ENCODE measurements at regions not wholly inside any gene's neighbourhood (a gene's known extent, or its start where the extent isn't known, plus 50 kb on each side); places are given as distances from the start of the nearest gene placed in this dataset.

DNA sequence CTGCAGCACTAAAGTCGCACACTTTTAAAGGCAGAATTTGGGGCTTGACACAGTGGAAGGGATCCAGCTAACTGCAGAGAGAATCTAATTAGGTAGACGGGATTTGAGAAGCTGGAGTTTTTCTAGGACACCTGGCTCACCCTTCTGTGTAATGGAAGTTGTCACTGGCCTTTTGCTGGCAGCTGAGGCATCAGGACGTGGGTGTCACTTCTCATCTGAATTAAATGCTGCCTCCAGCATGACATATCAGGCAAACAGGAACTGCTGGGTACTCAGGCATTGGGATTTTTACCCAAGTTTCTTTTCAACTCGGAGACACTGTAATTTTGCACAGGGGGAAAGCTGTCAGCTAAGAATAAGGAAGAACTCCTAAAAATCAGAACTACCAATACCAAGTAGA, 861.9 kb upstream of the ARPP21 start:
- DNase-seq (ENCODE audit: extremely low read depth in 1 of 11, low read depth in 9 of 11, low spot score in 4 of 11): no peak

DNA sequence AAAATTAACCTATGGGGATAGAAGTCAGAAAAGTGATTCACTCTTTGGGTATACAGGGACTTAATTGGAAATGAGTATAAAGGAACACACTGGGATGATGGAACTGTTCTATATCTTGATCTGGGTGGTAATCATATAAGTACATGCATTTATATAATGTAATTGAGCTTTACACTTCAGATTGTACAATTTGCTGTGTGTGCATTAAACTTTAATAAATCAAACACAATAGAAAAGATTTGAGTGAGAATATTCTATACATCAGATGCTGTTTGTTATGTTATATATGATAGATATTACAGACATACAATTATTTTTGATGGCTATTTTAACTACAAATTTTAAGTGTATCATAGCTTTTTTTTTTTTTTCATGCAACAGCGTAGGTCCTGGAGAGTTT, 860.2 kb upstream of the ARPP21 start:
- DNase-seq (ENCODE audit: extremely low read depth in 1 of 11, low read depth in 9 of 11, low spot score in 4 of 11): no peak

DNA sequence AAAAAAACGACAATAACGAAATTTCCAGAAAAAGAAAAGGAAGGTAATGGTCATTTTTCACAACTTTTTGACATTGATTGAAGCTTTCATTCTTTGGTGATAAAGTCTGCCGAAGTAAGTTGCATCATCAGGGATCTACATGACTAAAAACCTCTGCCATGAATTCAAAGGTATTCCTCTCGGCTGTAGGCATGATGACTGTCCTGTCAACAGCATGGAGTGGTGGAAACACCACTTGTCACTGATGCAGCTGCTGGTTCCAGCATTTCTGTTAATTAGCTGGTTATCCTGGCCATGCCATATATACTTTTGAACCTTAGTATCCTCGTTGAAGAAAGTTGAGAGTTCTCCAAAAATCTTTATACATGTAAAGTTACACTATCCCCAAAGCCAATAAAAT, 859.0 kb upstream of the ARPP21 start:
- no peak for DNase-seq (ENCODE audit: extremely low read depth in 1 of 11, low read depth in 9 of 11, low spot score in 4 of 11)

DNA sequence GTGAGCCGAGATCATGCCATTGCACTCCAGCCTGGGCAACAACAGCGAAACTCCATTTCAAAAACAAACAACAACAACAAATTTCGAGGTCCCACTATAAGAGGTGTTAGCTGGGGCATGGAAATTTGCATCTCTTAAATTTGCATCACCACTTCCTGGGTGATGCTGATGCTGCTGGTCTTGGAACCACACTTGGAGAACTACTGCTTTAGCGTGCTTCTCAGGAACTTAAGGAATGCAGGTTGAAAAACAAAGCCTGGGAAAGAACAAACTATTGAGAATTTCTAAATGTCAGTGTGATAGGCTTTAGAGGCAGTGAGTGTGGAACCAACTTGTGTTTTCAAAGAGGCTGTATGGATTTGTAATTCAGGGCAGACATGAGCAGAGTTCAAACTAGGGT, 858.4 kb upstream of the ARPP21 start:
- DNase-seq (ENCODE audit: extremely low read depth in 1 of 11, low read depth in 9 of 11, low spot score in 4 of 11): no peak

DNA sequence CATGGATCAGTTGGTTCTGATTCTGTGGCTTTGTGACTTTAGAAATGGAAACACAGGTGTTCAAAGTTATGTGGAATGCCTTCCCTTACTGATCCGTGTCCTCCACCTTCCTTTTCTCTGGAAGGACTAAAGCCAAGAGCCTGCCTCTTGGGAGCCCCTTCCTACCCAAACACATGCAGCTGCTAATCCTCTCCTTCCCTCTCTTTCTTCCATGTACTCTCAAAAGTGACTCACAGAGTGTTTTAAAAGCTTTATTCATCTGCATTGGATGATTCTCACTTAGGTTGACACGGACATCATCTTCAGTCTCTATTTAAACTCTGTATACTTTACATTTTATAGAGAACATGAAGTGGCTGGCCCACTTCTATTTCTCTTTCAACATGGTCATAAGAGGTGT, 856.5 kb upstream of the ARPP21 start:
- DNase-seq (ENCODE audit: extremely low read depth in 1 of 11, low read depth in 9 of 11, low spot score in 4 of 11): no peak

DNA sequence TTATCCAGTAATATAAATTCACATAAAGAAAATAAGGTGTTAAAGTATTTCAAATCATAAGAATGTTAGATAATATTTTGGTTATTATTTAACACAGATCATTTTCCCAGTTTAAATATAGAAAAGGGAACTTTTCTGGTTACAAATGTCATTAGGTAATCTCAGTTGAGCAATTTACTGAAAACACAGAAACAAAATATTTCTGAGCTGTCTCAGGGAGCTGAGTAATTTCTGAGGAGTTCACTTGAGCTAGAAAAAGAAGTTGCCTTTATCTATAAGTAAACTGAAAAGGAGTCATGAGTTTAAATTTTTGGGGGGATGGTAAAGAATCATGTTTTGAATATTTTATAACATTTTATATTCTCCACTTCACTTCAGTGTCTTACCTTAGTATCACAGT, 855.4 kb upstream of the ARPP21 start:
- no peak for DNase-seq (ENCODE audit: extremely low read depth in 1 of 11, low read depth in 9 of 11, low spot score in 4 of 11)

DNA sequence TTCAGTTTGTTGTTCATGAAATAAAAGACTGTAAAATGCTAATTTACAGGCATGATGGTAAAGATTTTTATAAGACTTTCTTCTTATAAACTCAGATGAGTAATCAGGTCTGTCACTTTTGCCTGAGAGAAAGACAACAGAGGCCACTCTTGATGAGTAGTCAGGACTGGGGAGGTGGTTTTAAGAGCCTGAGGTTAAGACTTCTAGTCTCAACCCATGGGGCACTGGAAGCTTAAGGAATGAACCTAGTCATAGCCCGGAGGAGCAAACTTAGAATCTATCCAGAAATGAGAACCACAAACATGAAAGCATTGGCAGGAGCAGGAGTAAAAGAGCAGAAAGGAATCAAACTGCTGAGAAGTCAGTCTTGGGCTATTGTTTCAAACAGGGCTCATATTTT, 846.3 kb upstream of the ARPP21 start:
- DNase-seq (ENCODE audit: extremely low read depth in 1 of 11, low read depth in 9 of 11, low spot score in 4 of 11): no peak

DNA sequence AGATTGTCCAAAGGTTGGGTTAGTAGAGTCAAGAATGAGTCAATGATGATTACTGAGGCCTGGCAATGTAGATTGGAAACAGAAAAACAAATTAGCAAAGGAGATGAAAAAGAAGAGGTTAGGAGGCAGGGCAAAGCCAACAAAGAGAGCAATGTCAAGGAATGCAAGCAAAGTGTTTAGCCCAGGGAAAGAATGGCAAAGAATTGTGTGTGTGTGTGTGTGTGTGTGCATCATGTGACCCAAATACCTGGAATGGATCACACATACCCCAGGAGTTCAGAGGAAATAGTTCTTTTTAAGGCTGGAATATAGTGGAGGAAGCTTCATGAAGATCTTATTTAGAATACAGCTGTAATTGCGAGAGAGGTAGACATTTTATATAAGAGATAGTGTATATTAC, 831.7 kb upstream of the ARPP21 start:
- no peak for DNase-seq (ENCODE audit: extremely low read depth in 1 of 11, low read depth in 9 of 11, low spot score in 4 of 11)

DNA sequence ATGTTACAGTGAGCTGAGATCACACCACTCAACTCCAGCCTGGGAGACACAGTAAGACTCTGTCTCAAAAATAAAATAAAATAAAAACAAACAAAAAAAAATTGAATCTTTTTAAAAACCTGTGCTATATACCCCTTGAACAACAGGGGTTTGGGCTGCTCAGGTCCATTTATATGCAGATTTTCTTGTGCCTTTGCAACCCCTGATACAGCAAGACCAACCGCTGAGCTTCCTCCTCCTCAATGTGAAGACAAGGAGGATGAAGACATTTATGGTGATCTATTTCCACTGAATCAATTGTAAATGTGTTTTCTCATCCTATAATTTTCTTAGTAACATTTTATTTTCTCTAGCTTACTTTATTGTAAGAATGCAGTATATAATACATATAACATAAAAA, 831.0 kb upstream of the ARPP21 start:
- no peak for DNase-seq (ENCODE audit: extremely low read depth in 1 of 11, low read depth in 9 of 11, low spot score in 4 of 11)

DNA sequence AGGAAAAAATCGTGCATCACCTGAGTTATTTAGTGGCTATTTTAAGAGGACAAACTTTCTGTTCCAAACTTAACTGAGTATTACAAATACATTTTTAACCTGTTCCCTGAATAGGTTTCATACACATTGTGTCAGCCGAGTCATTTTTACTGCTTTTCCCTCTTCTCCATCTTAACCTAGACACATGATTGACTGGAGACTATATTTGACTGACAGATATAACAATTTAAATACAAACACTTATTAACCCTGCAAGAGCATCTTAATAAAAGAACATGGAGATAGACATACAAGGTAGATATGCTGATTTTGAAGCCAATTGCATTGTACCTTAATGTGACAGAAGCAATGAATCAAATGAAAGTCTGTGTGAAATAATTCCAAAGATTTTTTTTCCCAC, 810.5 kb upstream of the ARPP21 start:
- DNase-seq (ENCODE audit: extremely low read depth in 1 of 11, low read depth in 9 of 11, low spot score in 4 of 11): no peak

DNA sequence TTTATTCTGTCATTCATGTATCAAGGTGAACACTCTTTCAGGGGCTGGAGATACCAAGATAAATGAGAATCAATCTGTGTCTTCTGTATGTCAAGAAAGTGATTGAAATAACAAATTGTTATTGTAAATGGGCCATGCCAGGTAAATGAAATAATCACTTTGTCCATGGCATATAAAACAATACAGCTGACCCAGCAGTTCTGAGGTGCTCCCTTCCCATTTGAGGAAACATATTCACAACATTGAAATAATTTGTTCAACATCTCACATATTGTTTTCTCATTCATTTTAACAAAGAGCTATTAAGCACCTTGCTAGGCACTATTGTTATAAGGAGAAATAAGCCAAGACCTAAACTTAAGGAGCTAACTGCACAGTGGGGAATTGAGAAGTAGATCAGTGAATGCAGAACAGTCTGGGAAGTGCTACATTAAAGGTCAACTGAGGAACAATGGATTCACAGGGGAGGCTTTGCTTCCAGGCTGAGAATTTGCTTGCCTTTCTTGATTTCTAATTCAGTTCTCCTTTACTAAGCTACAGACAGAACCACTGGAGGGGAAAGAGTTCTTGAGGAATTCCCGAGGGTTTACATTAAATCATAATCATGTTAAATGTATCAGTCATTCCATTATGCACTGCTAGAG, 806.3 kb upstream of the ARPP21 start:
- no peak for DNase-seq (ENCODE audit: extremely low read depth in 1 of 11, low read depth in 9 of 11, low spot score in 4 of 11)

DNA sequence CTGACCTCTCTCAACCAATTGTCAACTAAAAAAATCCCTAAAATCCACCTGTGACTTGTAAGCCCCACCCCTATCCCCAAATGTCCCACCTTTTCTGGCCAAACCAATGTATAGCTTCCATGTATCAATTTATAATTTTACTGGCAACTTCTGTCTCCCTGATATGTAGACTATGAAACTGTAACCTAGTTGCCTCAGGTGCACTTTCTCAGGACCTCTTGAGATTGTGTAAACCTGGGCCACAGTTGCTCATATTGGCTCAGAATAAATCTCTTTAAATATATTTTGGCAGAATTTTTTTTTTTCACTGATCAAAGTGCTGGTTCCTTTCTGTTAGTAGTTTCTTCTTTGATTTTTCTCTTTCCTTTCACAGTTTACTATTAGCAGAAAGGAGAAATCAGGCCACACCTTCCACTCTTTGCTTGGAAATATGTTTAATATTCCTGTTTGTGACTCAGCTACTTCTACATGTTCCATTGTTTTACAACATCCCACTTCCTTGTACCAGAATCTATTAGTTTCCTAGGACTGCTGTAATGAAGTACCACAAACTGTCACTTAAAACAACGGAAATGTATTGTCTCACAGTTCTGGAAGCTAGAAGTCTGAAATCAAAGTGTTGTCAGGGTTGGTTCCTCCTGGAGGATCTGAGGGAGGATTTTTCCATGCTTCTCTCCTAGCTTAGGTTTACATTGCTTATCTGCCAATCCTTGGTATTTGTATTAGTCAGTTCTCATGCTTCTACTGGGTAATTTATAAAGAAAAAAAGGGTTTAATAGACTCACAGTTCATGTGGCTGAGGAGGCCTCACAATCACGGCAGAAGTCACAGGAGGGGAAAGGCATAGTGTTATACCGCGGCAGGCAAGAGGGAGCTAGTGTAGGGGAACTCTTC, 801.2 kb upstream of the ARPP21 start:
- DNase-seq (ENCODE audit: extremely low read depth in 1 of 11, low read depth in 9 of 11, low spot score in 4 of 11): no peak

DNA sequence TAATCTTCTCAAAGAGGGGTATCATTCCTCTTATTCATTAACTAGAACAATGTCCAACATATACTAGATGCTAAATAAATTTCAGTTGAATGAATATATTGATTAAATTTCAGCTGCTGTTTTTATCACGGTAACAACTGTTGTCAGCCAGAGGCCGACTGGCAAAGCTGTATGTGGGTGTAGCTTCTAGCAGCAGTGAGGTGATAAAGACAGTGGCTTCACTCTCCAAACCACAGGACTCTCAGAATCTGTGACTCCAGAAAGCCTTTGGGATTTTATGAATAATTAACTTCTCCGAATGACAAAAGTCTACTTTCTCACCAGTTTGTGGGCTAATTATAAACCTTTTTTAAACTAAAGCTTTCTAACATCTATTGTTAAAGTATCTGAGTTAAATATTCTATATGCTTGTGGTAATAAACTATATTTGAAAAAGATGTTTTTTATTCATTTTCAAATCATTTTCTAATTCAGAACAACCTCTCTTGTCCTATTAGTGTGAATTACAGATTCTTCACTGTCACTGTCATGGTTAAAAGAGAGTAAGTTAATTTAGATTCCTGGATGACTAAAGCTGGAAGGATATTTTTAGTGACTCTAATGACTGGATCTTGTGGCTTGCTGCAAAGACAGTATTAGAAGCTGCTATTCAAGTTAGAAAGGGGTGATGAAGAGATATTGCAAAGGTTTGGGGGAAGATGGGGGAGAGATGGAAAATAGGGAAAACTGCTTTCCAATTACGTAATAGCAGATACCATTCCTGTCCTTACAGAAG, 796.4 kb upstream of the ARPP21 start:
- DNase-seq (ENCODE audit: extremely low read depth in 1 of 11, low read depth in 9 of 11, low spot score in 4 of 11): no peak

DNA sequence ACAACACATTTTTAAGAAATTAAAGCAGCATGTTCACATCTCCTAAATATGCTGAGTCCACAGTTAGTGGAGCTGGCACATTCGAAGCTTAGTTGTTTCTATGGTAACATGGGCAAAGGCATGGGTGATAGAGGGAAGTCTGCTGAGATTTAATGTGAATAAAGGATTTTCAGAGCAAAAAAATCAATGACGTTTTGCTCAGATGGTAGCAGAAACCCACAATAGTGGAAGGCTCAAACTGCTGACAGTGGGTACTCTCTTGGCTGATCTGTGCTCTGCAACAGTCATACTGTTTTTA, 795.1 kb upstream of the ARPP21 start:
- no peak for DNase-seq (ENCODE audit: extremely low read depth in 1 of 11, low read depth in 9 of 11, low spot score in 4 of 11)

DNA sequence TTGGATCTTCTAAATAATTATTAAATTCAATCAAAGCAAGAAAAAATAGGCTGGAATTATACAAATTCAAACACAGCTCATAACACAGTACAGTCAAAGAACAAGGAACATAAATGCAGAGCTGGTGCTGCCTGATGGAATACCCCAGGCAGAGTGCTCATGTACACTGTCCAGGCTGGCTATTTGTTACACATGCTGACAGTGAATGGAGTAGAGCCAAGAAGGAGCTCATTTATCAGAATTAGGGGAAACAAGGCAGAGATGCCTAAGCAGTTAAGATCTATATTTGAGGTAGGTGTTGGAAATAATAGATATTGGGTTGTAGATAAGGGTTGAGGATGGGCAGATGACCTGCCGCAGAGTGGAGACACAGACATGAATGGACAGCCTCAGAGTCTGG, 788.2 kb upstream of the ARPP21 start:
- no peak for DNase-seq (ENCODE audit: extremely low read depth in 1 of 11, low read depth in 9 of 11, low spot score in 4 of 11)

DNA sequence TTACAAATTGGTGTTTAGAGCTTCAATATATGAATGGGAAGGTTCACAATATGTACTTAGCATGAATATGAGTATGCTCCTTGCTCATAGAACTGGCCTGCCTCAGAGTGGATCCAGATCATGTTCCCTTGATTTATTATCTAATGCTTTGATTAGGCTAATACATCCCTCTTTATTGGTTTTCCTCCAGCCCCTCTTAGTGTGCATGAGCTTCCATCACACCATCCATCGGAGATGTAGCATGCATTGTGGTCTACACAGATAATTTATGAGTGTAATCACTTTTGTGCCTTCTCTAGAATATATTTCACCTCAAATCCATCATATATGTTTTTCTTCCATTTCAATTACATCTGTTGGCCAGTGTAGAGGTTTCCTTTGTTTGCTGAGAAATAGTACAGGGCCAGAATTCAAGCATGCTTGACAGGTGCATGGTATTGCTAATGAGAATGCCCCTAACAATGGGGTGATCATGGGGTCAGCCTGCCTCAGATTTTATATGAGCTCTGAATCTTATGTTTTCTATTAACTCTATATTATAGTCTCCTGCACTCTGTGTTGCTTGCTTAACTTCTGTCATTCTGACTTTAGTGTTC, 786.4 kb upstream of the ARPP21 start:
- no peak for DNase-seq (ENCODE audit: extremely low read depth in 1 of 11, low read depth in 9 of 11, low spot score in 4 of 11)

DNA sequence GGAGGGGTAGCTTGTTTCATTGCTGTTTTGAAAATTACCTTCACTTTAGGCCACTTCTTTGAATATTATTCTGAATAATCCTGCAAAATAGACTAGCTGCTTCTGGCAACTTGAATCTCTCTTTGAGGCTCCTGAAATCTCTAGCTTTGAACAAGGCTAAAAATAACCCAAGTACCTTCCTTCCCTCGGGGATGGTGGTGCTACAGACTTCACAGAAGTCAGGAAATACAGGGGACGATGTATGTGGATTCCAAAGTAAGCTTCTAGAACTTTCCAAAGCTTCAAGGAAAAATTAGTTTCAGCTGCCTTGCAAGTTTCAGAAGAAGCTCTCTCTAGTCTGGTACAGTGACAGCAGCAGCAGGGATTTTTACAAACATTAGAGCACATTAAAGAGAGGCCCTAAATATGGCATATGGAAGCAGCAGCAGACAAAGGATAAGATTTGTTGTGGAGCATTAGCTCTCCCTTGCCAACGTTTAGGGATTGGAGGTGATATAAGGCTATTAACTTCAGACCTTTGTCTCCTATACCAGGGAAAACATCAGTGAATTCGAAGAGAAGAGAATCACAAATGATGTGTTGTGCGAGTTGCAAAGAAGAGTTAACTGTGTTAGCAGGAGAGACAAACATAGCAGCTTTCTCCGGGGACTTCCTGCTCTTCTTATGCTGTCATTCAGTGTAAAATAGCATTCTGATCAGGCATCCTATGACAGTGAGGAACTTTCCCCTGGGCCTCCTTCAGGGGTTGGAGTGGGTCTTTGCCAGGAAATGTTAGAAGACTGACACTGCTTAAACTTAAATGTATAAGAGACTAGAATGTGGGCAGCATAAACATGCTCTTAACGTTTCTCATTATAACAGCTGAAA, 783.0 kb upstream of the ARPP21 start:
- no peak for DNase-seq (ENCODE audit: extremely low read depth in 1 of 11, low read depth in 9 of 11, low spot score in 4 of 11)

DNA sequence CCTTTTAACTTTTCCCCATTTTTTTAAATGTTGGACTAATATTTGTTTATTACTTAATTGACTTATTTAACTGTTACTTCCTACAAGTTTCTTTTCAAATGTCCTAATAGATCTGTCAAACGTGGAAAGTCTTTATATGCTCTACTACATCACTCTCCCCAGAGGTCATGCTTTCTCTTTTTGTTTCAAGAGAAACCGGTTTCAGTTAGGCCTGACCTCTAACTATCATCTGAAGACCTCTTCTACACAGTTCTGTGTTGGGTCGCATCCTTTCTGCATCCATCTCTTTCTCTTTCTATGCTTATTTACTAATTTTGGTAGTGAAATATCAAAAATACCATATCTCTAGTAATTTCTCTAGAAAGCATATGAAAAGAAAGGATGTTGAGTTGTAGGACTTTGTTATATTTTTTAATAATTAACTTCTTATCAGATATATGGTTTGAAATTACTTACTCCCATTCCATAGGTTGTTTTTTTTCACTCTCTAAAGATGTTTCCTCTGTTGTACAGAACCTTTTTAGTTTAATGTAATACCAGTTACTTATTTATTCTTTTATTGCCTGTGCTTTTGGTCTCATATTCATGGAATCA, 781.2 kb upstream of the ARPP21 start:
- no peak for DNase-seq (ENCODE audit: extremely low read depth in 1 of 11, low read depth in 9 of 11, low spot score in 4 of 11)

DNA sequence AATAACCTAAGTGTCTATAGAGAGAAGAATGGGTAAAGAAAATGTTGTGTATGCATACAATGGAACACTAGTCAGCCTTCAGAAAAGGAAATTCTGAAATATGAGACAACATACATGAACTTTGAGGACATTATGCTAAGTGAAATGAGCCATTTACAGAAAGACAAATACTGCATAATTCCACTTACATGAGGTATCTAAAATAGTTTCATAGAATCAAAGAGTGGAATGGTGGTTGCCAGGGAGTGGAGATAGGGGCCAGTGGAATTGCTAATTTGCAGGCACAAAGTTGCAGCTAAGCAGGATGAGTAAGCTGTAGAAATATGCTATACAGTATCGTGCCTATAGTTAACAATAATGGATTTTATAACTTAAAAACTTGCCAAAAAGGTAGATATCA, 779.6 kb upstream of the ARPP21 start:
- DNase-seq (ENCODE audit: extremely low read depth in 1 of 11, low read depth in 9 of 11, low spot score in 4 of 11): no peak

Data from renal cortex interstitium (tissue), 11 donors.